Loucy (cell line): ENCODE measurements at regions not wholly inside any gene's neighbourhood (a gene's known extent, or its start where the extent isn't known, plus 50 kb on each side); places are given as distances from the start of the nearest gene placed in this dataset.

Experiments
- CTCF ChIP-seq: fragments of 200-600 bp; sonication (generic); conservative IDR thresholded peaks from 2 replicates; pipeline ENCODE4 v1.5.1; 2014; ENCODE audit warnings: mild to moderate bottlenecking, antibody characterized with exemption, low read length
- EZH2phosphoT487 ChIP-seq: fragments of 200-600 bp; IDR thresholded peaks from 2 replicates; pipeline ENCODE4 v1.6.1; 2018; ENCODE audit warnings: antibody characterized with exemption, mild to moderate bottlenecking, moderate library complexity, borderline replicate concordance

- TF ChIP-seq CTCF (no peak), EZH2phosphoT487 (no peak)
Measured at GRCh38 chr14:81805785-81806184, 272.1 kb upstream of the SEL1L start.
